ENCODE measurements at regions not wholly inside any gene's neighbourhood (a gene's known extent, or its start where the extent isn't known, plus 50 kb on each side); places are given as distances from the start of the nearest gene placed in this dataset.
"Not testable (repeated sequence)": the region's sequence is repeated elsewhere in the genome, so short reads cannot be mapped to it uniquely, and the experiment has no call there.

GRCh38 chr7:13757841-13758240, 231.6 kb downstream of the ETV1 start:
- Mint-ChIP-seq H3K4me3 (no peak overlapping the region), H3K4me1 (no peaks in the 10 kb centered on the region), H3K27me3 (no peaks in the 10 kb centered on the region), H3K36me3 (ENCODE audit: insufficient read depth) (no peaks in the 10 kb centered on the region), H3K9me3 (no peaks in the 10 kb centered on the region), H3K27ac (ENCODE audit: low read depth) (no peak overlapping the region)
- no peak for ATAC-seq (replicated peaks; ENCODE audit: extremely low read depth, poor library complexity, severe bottlenecking)
- DNase-seq (ENCODE audit: low spot score in 2 of 2): no peak

- not testable (repeated sequence) for H3K4me1 Mint-ChIP-seq; H3K27ac Mint-ChIP-seq (ENCODE audit: low read depth)
These were observed 223.6 kb downstream of the ETV1 start for GRCh38 chr7:13765853-13766252.

GRCh38 chr7:13770305-13770704, 219.2 kb downstream of the ETV1 start:
- no peaks in the 10 kb centered on the region for H3K36me3 Mint-ChIP-seq (ENCODE audit: insufficient read depth)
- H3K4me1 Mint-ChIP-seq: no peaks in the 10 kb centered on the region
- ATAC-seq (replicated peaks; ENCODE audit: extremely low read depth, poor library complexity, severe bottlenecking) (no peak), DNase-seq (ENCODE audit: low spot score in 2 of 2) (no peak)
- no peak overlapping the region for H3K27ac Mint-ChIP-seq (ENCODE audit: low read depth)
- H3K27me3 Mint-ChIP-seq: no peaks in the 10 kb centered on the region
- H3K9me3 Mint-ChIP-seq: no peaks in the 10 kb centered on the region
- no peak overlapping the region for H3K4me3 Mint-ChIP-seq

More at GRCh38 chr7:13765853-13766252, 223.6 kb downstream of the ETV1 start:
- not testable (repeated sequence) for H3K4me3 Mint-ChIP-seq; H3K36me3 Mint-ChIP-seq (ENCODE audit: insufficient read depth); ATAC-seq (replicated peaks; ENCODE audit: extremely low read depth, poor library complexity, severe bottlenecking); DNase-seq (ENCODE audit: low spot score in 2 of 2); H3K9me3 Mint-ChIP-seq; H3K27me3 Mint-ChIP-seq

GRCh38 chr7:13774976-13775375, 214.5 kb downstream of the ETV1 start:
- Mint-ChIP-seq H3K4me1 (peaks cover 6% of the 10 kb centered on the region), H3K27ac (ENCODE audit: low read depth) (no peak overlapping the region), H3K9me3 (no peaks in the 10 kb centered on the region), H3K27me3 (no peaks in the 10 kb centered on the region), H3K36me3 (ENCODE audit: insufficient read depth) (no peaks in the 10 kb centered on the region), H3K4me3 (no peak overlapping the region)
- DNase-seq (ENCODE audit: low spot score in 2 of 2) (no peak), ATAC-seq (replicated peaks; ENCODE audit: extremely low read depth, poor library complexity, severe bottlenecking) (no peak)

GRCh38 chr7:13777242-13777641, 212.2 kb downstream of the ETV1 start:
- no peaks in the 10 kb centered on the region for H3K36me3 Mint-ChIP-seq (ENCODE audit: insufficient read depth)
- H3K9me3 Mint-ChIP-seq: no peaks in the 10 kb centered on the region
- ATAC-seq (replicated peaks; ENCODE audit: extremely low read depth, poor library complexity, severe bottlenecking): no peak
- no peak overlapping the region for H3K4me3 Mint-ChIP-seq
- no peaks in the 10 kb centered on the region for H3K27me3 Mint-ChIP-seq
- H3K4me1 Mint-ChIP-seq: peaks cover 6% of the 10 kb centered on the region
- no peak for DNase-seq (ENCODE audit: low spot score in 2 of 2)
- H3K27ac Mint-ChIP-seq (ENCODE audit: low read depth): no peak overlapping the region

GRCh38 chr7:13778967-13779366, 210.5 kb downstream of the ETV1 start:
- no peaks in the 10 kb centered on the region for H3K9me3 Mint-ChIP-seq
- ATAC-seq (replicated peaks; ENCODE audit: extremely low read depth, poor library complexity, severe bottlenecking): no peak
- peaks cover 6% of the 10 kb centered on the region for H3K4me1 Mint-ChIP-seq
- no peaks in the 10 kb centered on the region for H3K27me3 Mint-ChIP-seq
- no peak overlapping the region for H3K4me3 Mint-ChIP-seq
- no peak for DNase-seq (ENCODE audit: low spot score in 2 of 2)
- no peak overlapping the region for H3K27ac Mint-ChIP-seq (ENCODE audit: low read depth)
- H3K36me3 Mint-ChIP-seq (ENCODE audit: insufficient read depth): no peaks in the 10 kb centered on the region

GRCh38 chr7:13790611-13791010, 198.9 kb downstream of the ETV1 start:
- ATAC-seq (replicated peaks; ENCODE audit: extremely low read depth, poor library complexity, severe bottlenecking) (no peak), DNase-seq (ENCODE audit: low spot score in 2 of 2) (no peak)
- Mint-ChIP-seq H3K4me1 (no peaks in the 10 kb centered on the region), H3K4me3 (no peak overlapping the region), H3K36me3 (ENCODE audit: insufficient read depth) (peaks cover 1% of the 10 kb centered on the region), H3K9me3 (no peaks in the 10 kb centered on the region), H3K27me3 (no peaks in the 10 kb centered on the region), H3K27ac (ENCODE audit: low read depth) (no peak overlapping the region)

- Mint-ChIP-seq H3K27ac (ENCODE audit: low read depth) (no peak overlapping the region), H3K27me3 (no peaks in the 10 kb centered on the region), H3K36me3 (ENCODE audit: insufficient read depth) (peaks cover 1% of the 10 kb centered on the region), H3K4me3 (no peak overlapping the region), H3K4me1 (no peaks in the 10 kb centered on the region), H3K9me3 (no peaks in the 10 kb centered on the region)
- ATAC-seq (replicated peaks; ENCODE audit: extremely low read depth, poor library complexity, severe bottlenecking): no peak
- no peak for DNase-seq (ENCODE audit: low spot score in 2 of 2)
These were observed 197.3 kb downstream of the ETV1 start for GRCh38 chr7:13792208-13792607.

GRCh38 chr7:13793926-13794325, 195.5 kb downstream of the ETV1 start:
- Mint-ChIP-seq H3K4me1 (no peaks in the 10 kb centered on the region), H3K27ac (ENCODE audit: low read depth) (no peak overlapping the region), H3K4me3 (no peak overlapping the region), H3K36me3 (ENCODE audit: insufficient read depth) (peaks cover 1% of the 10 kb centered on the region), H3K27me3 (no peaks in the 10 kb centered on the region), H3K9me3 (no peaks in the 10 kb centered on the region)
- ATAC-seq (replicated peaks; ENCODE audit: extremely low read depth, poor library complexity, severe bottlenecking) (no peak), DNase-seq (ENCODE audit: low spot score in 2 of 2) (no peak)

GRCh38 chr7:13794581-13794980, 194.9 kb downstream of the ETV1 start:
- Mint-ChIP-seq H3K9me3 (no peaks in the 10 kb centered on the region), H3K36me3 (ENCODE audit: insufficient read depth) (peaks cover 1% of the 10 kb centered on the region), H3K27ac (ENCODE audit: low read depth) (no peak overlapping the region), H3K4me1 (no peaks in the 10 kb centered on the region), H3K4me3 (no peak overlapping the region), H3K27me3 (no peaks in the 10 kb centered on the region)
- DNase-seq (ENCODE audit: low spot score in 2 of 2) (no peak), ATAC-seq (replicated peaks; ENCODE audit: extremely low read depth, poor library complexity, severe bottlenecking) (no peak)

GRCh38 chr7:13797545-13797944, 191.9 kb downstream of the ETV1 start:
- DNase-seq (ENCODE audit: low spot score in 2 of 2): no peak
- no peaks in the 10 kb centered on the region for H3K36me3 Mint-ChIP-seq (ENCODE audit: insufficient read depth)
- no peak overlapping the region for H3K27ac Mint-ChIP-seq (ENCODE audit: low read depth)
- no peaks in the 10 kb centered on the region for H3K9me3 Mint-ChIP-seq
- H3K4me3 Mint-ChIP-seq: no peak overlapping the region
- ATAC-seq (replicated peaks; ENCODE audit: extremely low read depth, poor library complexity, severe bottlenecking): no peak
- H3K4me1 Mint-ChIP-seq: peaks cover 5% of the 10 kb centered on the region
- H3K27me3 Mint-ChIP-seq: no peaks in the 10 kb centered on the region

GRCh38 chr7:13800694-13801448, 188.6 kb downstream of the ETV1 start:
- Mint-ChIP-seq H3K27me3 (no peaks in the 10 kb centered on the region), H3K9me3 (no peaks in the 10 kb centered on the region), H3K36me3 (ENCODE audit: insufficient read depth) (no peaks in the 10 kb centered on the region), H3K4me1 (peaks cover 5% of the 10 kb centered on the region), H3K4me3 (no peak overlapping the region), H3K27ac (ENCODE audit: low read depth) (no peak overlapping the region)
- peak; percentile 70 for ATAC-seq (replicated peaks; ENCODE audit: extremely low read depth, poor library complexity, severe bottlenecking)
- no peak for DNase-seq (ENCODE audit: low spot score in 2 of 2)

- Mint-ChIP-seq H3K27me3 (no peaks in the 10 kb centered on the region), H3K27ac (ENCODE audit: low read depth) (no peak overlapping the region), H3K4me3 (no peak overlapping the region), H3K9me3 (no peaks in the 10 kb centered on the region), H3K36me3 (ENCODE audit: insufficient read depth) (no peaks in the 10 kb centered on the region), H3K4me1 (peaks cover 5% of the 10 kb centered on the region)
- DNase-seq (ENCODE audit: low spot score in 2 of 2) (no peak), ATAC-seq (replicated peaks; ENCODE audit: extremely low read depth, poor library complexity, severe bottlenecking) (no peak)
These were observed 187.8 kb downstream of the ETV1 start for GRCh38 chr7:13801669-13802068.

All from central memory CD8-positive, alpha-beta T cell (primary cell).